NCI-H2107 (cell line): ENCODE measurements at regions not wholly inside any gene's neighbourhood (a gene's known extent, or its start where the extent isn't known, plus 50 kb on each side); places are given as distances from the start of the nearest gene placed in this dataset.
"Not testable (repeated sequence)": the region's sequence is repeated elsewhere in the genome, so short reads cannot be mapped to it uniquely, and the experiment has no call there.

Experiments
- DNase-seq: peaks from one replicate; lab custom pipeline; 2025; lab: John Stamatoyannopoulos, UW

DNA sequence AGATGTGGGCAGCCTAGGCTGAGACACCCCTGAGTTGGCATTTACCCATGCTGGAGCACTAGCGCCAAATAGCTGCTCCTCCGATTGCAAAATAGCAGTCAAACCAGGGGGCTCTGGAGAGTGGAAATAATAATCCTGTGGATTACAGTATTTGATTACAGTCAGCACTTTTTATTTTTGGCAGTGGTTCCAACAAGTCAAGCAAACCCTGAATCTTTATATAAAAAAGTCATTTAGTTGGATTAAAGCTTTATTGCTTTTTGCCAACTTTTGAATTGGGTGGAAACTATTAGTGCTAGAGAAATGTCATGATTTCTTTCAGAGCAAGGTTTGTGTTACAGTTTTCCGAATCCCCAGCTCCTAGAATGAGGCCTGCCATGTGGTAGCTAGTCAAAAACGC is 99.3 kb upstream of the FAM20A start:
- no peak for DNase-seq

- DNase-seq = no peak
Measured at GRCh38 chr17:68699936-68700335, 98.8 kb upstream of the FAM20A start.

GRCh38 chr17:68698746-68699145 is 97.6 kb upstream of the FAM20A start:
- DNase-seq = no peak

DNA sequence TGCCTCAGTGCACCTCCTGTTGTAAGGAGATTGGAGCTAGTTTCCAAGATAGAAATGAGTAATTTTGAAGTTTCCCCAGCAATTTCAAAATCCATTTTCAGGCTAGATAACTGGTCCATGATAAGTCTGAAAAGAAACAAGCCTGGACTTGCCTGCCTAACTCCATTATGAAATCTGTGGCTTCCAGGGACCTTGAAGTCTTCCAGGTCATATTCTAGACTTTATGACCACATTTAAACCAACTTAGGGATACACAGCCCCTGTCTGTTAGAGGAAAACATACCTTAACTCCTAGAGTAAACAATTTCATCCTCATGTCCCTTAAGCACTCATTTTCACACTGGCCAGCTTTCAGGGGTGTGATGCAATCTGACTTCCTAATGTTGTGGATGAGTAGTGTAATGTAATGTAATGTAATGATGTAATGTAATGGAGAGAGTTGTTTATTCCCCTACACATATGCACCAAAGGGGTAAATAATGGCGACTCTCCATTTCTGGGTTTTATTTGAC is 96.7 kb upstream of the FAM20A start:
- no peak for DNase-seq

- no peak for DNase-seq
Measured at GRCh38 chr17:68695659-68696058, 94.5 kb upstream of the FAM20A start.

- no peak for DNase-seq
Measured at GRCh38 chr17:68694791-68695485, 93.8 kb upstream of the FAM20A start.

DNA sequence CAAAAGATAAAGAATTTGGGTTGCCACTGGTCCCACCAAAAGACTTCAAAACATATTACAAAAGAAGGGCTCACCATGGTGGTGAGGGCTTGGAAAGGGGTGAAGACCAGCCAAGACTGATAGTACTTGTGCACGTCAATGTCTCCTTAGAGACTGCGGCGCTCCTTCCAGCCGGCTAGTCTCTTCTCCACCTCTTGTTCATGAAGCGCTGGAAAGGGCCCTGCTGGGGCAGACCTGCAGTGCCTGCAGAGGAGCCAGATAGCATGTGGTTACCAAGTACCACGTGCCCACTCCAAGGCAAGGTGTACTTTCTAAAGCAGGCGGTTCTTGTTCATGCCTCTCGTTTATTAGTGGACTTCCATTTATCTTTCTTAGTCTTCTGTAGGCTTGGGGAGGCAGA is 92.7 kb upstream of the FAM20A start:
- DNase-seq = no peak

DNA sequence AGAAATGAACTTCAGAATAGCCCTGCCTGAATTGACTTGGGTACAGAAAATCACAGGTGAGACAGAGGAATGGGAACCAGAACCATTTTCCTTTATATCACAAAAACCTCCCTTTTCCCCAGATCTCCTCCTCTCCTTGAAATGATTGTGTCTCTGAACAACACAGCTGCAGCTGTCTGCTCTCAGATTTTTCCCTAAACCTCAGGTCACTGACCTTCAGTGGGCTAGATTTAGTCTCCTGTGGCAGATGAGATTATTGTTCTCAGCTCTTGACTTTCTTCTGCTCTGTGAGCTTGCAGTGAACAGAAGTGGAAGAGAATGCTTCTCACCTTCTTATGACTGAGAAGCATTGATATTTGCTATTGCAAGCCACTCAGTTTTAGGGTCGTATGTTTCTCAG is 92.3 kb upstream of the FAM20A start:
- no peak for DNase-seq

DNA sequence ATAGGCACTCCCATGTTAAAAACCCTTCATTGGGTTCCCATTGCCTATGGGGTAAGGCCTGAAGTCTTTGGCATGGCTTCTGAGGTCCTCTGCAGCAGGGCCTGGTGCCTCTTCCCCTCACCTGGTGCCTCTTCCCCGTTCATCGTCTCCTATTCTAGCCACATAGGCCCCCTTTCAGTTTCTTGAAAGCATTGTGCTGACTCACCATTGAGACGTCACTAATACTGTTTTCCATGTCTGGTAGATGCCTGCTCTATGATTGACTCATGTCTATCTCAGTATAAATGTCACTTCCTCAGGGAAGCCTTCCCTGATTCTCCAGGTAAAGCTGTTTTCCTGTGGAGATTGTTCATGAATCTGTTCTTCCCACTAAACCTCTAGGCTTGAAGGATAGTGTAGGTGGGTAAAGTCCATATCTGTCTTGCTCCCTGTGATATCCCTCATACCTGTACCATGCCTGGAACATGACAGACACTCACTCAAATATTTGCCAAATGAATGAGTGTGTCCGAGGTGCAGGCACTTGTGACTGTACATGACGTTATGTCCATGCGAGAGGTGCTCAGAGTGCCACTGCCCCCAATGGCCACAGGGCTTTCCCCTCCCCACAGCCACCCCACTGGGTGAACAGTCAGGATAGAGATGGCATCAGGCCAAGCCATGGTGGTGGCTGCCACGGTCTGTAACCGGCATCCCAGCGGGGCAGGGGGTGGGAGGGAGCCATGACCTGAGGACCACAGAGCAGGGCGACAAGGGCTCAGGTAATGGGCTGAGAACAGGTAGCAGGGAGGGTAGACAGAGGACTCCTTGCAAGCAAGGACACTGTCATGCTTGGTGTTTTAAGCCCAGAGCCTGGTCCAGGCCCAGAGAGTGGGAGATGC is 85.2 kb upstream of the FAM20A start:
- DNase-seq = no peak

- no peak for DNase-seq
Measured at GRCh38 chr17:68684949-68685357, 83.8 kb upstream of the FAM20A start.

DNA sequence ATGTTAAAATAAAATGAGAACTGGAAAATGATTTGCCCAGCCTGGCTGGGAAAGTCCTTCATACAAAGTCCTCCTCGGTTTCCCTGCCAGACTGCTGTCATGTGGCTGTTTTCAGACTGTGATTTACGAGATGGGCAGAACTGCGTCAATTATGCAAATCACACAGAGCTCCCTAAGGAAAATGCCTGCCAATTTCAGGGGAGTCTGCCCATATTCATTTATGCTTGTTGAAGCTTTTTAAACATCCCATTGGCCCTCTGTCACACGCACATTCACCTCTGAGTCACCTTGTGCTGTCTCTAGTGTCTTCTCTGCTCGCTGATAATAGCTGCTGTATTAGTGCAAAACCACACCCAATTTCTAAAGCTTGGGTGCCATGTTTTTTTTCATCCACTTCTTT is 81.7 kb upstream of the FAM20A start:
- no peak for DNase-seq

DNA sequence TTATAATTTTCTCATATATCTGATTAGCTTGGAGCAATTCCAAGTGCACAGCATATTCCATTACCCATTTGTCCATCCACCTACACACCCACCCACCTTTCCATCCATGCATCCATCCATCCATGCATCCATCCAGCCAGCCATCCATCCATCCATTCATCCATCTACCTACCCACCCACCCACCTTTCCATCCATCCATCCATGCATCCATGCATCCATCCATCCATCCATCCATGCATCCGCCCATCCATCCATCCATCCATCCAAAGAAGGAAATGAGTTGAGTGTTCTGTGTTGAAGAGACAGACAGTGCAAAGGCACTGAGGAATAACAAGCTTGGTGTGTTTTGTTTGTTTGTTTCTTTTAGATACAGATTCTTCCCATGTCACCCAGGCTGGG is 78.7 kb upstream of the FAM20A start:
- no peak for DNase-seq

DNA sequence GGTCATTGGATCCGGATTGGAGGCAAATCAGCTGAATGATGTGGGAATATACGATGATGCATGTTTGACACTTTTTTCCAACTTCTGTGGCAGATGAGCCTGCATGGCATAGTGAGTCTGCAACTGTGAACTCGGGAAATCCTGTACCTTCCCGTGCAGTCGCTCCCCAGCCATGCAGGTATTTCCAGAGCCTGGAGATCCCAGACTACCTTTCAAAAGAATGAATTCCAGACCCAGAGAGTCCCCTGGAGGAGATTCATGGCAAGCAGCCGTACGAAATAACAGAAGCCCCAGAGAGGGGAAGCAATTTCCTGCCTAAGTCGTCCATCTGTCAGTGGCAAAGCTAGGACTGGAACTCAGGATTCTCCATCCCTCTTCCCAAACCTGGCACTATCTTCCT is 75.7 kb upstream of the FAM20A start:
- DNase-seq = no peak

DNA sequence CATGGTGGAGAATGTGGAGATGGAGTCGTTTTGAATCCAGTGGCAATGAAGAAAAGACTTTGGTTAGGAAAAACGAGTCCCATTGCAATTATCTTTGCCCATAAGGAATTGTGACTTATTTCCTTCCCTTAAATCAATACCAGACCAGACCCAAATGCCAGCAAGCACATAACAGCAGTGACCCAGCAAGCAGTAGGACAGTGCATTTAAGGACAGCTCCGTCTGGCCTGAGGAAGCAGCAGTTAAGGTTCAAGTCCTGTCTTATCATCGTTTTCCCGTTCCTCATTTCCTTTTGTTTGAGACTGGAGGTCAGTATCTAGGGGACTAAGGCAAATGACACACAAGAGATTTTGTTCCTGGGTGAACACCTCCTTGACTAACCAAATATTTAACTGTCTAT is 74.6 kb upstream of the FAM20A start:
- DNase-seq = no peak

DNA sequence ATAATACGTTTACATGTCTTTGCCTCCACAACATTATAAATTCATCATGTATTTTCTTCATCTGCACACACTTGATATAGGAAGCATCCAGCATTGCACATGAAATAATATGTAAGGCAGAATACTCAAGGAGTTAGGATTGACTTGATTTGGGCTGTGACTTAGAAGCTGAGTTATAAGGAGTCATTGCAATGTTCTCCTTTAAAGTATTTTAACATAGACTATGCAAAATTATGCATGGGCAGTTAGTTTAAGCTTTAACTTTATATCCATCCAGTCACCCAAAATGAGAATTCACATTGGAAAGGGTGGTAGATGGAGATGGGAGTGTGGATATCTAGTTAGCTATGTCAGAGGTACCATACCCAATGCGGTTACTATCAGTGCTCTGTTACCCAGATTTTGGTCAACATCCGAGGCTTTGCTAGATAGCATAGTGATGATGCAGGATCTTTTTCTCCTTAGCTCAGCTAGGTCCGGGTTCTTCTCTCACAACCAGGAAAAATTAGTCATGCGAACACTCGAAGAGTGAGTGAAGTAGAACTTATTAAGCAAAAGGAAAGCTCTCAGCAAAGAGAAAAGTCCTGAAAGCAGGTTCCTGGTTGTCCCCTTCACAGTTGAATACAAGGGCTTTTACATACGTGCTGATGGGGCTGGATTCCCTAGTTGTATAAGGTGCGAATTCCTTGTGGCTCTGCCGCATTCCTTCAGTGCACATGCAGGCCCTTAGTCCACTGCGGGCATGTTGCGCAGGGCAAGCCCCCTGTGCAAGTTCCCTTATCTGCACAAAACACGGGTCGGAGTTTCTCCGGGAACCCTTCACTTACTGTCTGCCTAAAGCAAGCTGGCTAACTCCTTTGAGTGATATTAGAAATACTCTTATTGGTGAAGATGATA is 73.1 kb upstream of the FAM20A start:
- no peak for DNase-seq

GRCh38 chr17:68670967-68671693 is 70.0 kb upstream of the FAM20A start:
- no peak for DNase-seq

GRCh38 chr17:68666438-68666837 is 65.3 kb upstream of the FAM20A start:
- not testable (repeated sequence) for DNase-seq

DNA sequence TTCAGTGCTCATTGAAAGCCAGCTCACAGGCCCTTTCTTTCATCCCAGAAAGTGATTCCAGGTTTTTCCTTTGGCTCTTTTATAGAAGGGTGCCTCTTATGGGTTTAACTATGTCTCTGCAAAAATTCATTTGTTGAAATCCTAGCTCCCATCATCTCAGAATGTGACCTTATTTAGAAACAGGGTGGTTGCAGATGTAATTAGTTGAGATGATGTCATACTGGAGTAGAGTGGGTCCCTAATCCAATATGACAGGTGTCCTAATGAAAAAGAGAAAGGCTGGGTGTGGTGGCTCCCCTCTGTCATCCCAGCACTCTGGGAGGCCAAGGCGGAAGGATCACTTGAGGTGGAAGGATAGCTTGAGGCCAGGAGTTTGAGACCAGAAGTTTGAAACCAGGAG is 64.2 kb upstream of the FAM20A start:
- no peak for DNase-seq

DNA sequence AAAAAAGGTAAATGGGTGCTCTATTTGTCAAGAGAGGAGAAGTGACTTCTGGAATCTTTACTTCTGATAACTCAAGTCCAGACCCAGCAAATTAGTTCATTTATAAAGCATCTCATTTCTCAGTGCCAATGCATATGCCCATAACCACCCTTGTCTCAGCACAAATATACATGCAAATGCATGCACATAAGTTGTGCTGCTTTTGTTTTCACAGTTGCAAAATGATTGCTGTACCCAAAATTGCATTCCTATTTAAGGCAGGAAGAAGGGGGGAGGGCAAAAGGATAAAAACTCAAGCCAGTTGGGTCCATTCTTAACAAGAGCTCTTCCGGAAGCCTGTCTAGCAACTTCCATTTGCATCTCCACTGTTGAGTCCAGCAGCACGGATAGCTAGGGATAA is 61.3 kb upstream of the FAM20A start:
- no peak for DNase-seq

DNA sequence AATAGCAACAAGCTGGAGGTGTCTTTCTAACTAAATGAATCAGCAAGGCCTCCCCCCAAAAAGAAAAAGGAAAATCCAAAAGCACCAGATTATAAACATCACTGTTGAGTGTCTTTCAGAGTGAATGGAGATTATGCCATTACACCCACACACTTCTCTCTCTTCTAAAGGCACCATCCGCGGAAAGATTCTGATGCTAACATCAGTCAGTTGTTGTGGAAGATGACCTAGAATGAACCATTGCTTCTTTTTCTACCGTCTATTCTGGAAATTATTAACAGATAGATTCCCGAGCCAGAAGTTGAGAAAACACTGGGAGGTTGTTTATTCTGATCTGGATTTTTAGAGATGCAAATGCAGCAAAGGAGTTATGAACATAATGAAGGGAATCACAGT is 60.9 kb upstream of the FAM20A start:
- no peak for DNase-seq

DNA sequence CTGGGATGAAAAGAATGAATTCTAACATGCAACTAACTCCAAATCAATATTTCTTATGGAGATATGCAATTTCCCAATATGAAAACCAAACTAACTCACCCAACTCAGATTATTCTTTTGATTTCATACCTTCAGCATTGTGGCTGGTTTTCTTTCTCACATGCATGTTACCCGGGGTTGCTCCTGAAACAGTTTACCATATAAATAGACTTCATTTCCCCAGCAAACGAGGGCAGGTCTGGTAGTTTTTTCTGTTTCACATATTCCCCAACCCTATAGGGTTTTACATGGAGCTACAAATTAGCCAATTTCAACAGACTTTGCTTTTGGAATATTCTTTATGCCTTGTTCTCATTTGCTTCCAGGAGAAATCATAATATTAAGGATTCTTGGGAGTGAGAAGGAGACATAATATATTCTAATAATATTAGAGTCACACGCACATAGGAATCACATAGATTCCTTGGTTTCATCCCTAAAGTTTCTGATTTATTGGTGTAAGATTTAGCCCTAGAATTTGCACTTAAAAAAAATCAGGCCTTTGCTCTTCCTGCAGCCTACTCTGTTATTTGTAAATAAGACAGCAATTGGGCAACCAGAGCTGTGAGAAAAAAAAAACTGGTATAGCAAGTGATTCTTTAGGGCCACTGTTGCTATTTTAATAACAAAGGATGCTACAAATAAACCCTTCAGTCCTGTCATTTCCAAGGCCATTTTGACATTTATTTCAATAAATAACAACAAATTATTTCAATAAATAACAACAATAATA is 60.3 kb upstream of the FAM20A start:
- no peak for DNase-seq
